Heart left ventricle (tissue), 16 donors: ENCODE measurements at regions not wholly inside any gene's neighbourhood (a gene's known extent, or its start where the extent isn't known, plus 50 kb on each side); places are given as distances from the start of the nearest gene placed in this dataset.

Experiments used
- ATAC-seq, 4 donors: fragments of 200-7000 bp; cut with Tn5 transposase; one replicate each; pipeline ENCODE4 v1.9.1; 2020 to 2022; ENCODE audit warnings: moderate library complexity in 4 of 4, mild to moderate bottlenecking in 3 of 4, moderate number of reproducible peaks in 1 of 4
- DNase-seq, 5 donors: peaks; one replicate each; pipeline ENCODE4 v3.0.0-alpha.2; 2020
- H3K27ac ChIP-seq, 12 donors: fragments of 200-600 bp; sonication (generic) in 4 of 12; one replicate each; pipeline versions ENCODE4 v1.5.0 to v1.8.0; 2016 to 2022; ENCODE audit warnings: mild to moderate bottlenecking in 2 of 12
- H3K27me3 ChIP-seq, 9 donors: fragments of 200-600 bp; sonication (generic) in 2 of 9; one replicate each; pipeline versions ENCODE4 v1.5.1 to v1.8.0; 2016 to 2022; ENCODE audit warnings: mild to moderate bottlenecking in 3 of 9
- H3K36me3 ChIP-seq, 9 donors: fragments of 200-600 bp; sonication (generic) in 2 of 9; one replicate each; pipeline versions ENCODE4 v1.5.0 to v1.8.0; 2018 to 2022; ENCODE audit warnings: mild to moderate bottlenecking in 2 of 9
- H3K4me1 ChIP-seq, 12 donors: fragments of 200-600 bp; sonication (generic) in 4 of 12; one replicate each; pipeline versions ENCODE4 v1.5.0 to v1.8.0; 2016 to 2022; ENCODE audit warnings: mild to moderate bottlenecking in 3 of 12
- H3K4me3 ChIP-seq, 12 donors: fragments of 200-600 bp; sonication (generic) in 4 of 12; one replicate each; pipeline versions ENCODE4 v1.5.0 to v1.8.0; 2017 to 2022; ENCODE audit warnings: mild to moderate bottlenecking in 9 of 12, moderate library complexity in 4 of 12
- H3K9me3 ChIP-seq, 12 donors: fragments of 200-600 bp; sonication (generic) in 4 of 12; one replicate each; pipeline versions ENCODE4 v1.5.0 to v1.8.0; 2016 to 2022; ENCODE audit warnings: mild to moderate bottlenecking in 1 of 12
- CTCF ChIP-seq, 12 donors: fragments of 200-600 bp; sonication (generic) in 4 of 12; IDR thresholded peaks; one replicate each; pipeline versions ENCODE4 v1.5.0 to v1.8.0; 2018 to 2022; ENCODE audit warnings: antibody characterized with exemption in 12 of 12, mild to moderate bottlenecking in 5 of 12
- POLR2A ChIP-seq, 2 donors: fragments of 450-650 bp; IDR thresholded peaks; one replicate each; pipeline ENCODE4 v1.6.1; 2017; ENCODE audit warnings: antibody characterized with exemption in 2 of 2, mild to moderate bottlenecking in 2 of 2, moderate library complexity in 2 of 2
- WGBS, 4 donors: extraction: QIAGEN DNeasy Blood & Tissue Kit in 2 of 4; methylation state at CpG; one replicate each; pipeline versions ENCODE4 v1.1.5 to v1.1.7; 2013 to 2018; 5-methylcytosine and 5-hydroxymethylcytosine counted together
- intact Hi-C, 10 donors: fragments of 100-400 bp; cut with DNase I; formaldehyde crosslinking; loops; one replicate each; pipeline versions ENCODE4 v1.11.1 to v1.14.2; 2022
- donor health status: ischemic (EF 13 %, LVEDD 7.1; RV severe dilation, severe dysfunction).
- donor health status: healthy with polysubstance abuse.
- donor health status: DM: no; HTN: yes; CAD: no.
- donor health status: DM: no; HTN: no; CAD: no.
- donor health status: ischemic (EF 25% LVEDD 6.9; RV normal size, moderate dysfunction).
- donor health status: ischemic (EF 25% LVEDD 5.7; RV mildly dilated, moderate dysfunction).
- donor health status: healthy.
- donor health status: DM: yes; HTN: yes; CAD: no.
- donor health status: ischemic (EF 35%, LVEDD 5.7; RV mildly dilated, moderate dysfunction).
- donor health status: nonischemic (EF 11% LVEDD 7.7; RV severe dilation, severe dysfunction).
- donor health status: DM: yes; HTN: yes; CAD: no.
- donor health status: PGD.
- donor health status: ischemic (EF 29% LVEDD 5.4; RV normal size, mild dysfunction).
- donor health status: nonischemic (EF 23%, LVEDD 6.1; RV moderate dilation, normal function).

DNA sequence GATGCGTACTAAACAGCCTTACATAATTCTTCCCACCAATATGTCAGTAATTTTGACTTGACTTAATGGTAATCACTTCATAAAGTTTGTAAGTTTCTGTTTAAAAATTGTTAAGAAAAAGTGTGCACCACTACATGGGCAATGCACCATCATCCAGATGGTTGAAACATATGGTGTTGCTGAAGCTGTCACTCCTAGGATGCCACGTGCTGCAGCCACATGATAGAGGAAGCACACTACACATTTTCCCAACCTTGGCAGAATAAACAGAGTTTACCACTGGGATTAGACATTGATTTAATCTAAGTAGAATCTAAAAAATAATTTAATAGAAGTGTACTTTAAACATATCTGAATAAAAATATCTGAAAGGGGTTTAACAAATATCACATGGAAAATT is 1209.9 kb downstream of the NSUN3 start:
- no peaks in the 10 kb centered on the region for H3K27me3 ChIP-seq
- H3K4me3 ChIP-seq: no peak overlapping the region
- H3K36me3 ChIP-seq: no peaks in the 10 kb centered on the region
- ATAC-seq: no peak
- H3K4me1 ChIP-seq: no peaks in the 10 kb centered on the region
- H3K9me3 ChIP-seq: no peaks in the 10 kb centered on the region
- intact Hi-C loops: no loop called here
- no peak for TF ChIP-seq POLR2A (IDR thresholded peaks at IDR 0.05)
- TF ChIP-seq CTCF (IDR thresholded peaks at IDR 0.05): no peak
- 75 to 80% (median 78%) methylated on average over 2 of the region's 2 CpGs for WGBS, 4 donors
- H3K27ac ChIP-seq: no peak overlapping the region
- DNase-seq: no peak

DNA sequence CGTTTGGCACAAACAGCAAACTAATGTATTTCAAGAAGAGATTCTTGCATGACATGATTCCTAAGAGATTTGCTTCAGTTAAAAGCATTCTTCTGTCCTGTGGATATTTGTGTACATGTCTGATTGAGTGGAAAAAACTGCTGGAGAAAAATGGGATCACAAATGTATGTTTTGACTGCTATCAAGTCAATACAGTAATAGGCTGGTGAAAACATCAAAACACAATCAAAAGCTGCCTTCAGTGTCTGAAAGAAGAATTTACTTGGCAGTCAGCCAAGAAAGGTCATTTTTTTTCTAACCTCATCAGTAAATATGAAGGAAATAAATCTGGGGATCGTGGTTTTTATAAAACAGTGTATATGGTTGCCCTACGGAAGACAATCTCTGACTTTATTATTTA is 1214.8 kb downstream of the NSUN3 start:
- no peaks in the 10 kb centered on the region for H3K36me3 ChIP-seq
- no peak for TF ChIP-seq CTCF (IDR thresholded peaks at IDR 0.05)
- no peak for TF ChIP-seq POLR2A (IDR thresholded peaks at IDR 0.05)
- ATAC-seq: no peak
- DNase-seq: no peak
- no peaks in the 10 kb centered on the region for H3K4me1 ChIP-seq
- H3K4me3 ChIP-seq: no peak overlapping the region
- intact Hi-C loops: no loop called here
- H3K27ac ChIP-seq: no peak overlapping the region
- H3K9me3 ChIP-seq: peaks cover 0 to 10% (median 0%) of the 10 kb centered on the region in 12 donors
- no peaks in the 10 kb centered on the region for H3K27me3 ChIP-seq
- WGBS, 4 donors: 37 to 49% (median 42%) methylated on average over 3 of the region's 3 CpGs

GRCh38 chr3:95280711-95281352 is 1218.0 kb downstream of the NSUN3 start:
- intact Hi-C loops: no loop called here
- no peak for ATAC-seq
- TF ChIP-seq POLR2A (IDR thresholded peaks at IDR 0.05): no peak
- TF ChIP-seq CTCF (IDR thresholded peaks at IDR 0.05): no peak
- DNase-seq: no peak
- 48 to 69% (median 50%) methylated on average over 3 of the region's 3 CpGs for WGBS, 4 donors
- Histone ChIP-seq H3K9me3 (peaks cover 0 to 10% (median 0%) of the 10 kb centered on the region in 12 donors), H3K36me3 (no peaks in the 10 kb centered on the region), H3K4me1 (no peaks in the 10 kb centered on the region), H3K27me3 (no peaks in the 10 kb centered on the region), H3K27ac (no peak overlapping the region), H3K4me3 (no peak overlapping the region)

DNA sequence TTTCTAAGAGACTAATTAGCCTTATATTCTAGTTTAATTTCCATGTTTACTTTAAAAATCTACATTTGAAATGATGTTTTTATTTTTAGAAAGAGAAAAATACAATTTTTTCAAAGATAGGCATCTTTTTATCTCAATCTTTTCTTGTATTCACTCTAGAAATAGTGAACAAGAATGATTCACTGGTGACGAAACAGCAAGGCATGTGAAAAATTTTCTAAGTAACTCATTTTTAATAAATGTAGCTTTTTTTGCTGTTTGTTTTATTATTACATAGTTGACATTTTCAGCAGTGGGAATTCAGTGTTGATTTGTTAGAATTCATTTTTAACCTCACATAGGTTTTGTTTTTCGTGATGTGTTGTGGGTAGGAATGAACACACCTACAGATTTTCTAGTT is 1226.4 kb downstream of the NSUN3 start:
- H3K9me3 ChIP-seq: peaks cover 0 to 4% (median 0%) of the 10 kb centered on the region in 12 donors
- ATAC-seq: no peak
- 69 to 80% (median 75%) methylated on average over 2 of the region's 2 CpGs for WGBS, 4 donors

More for the DNA sequence above, 1226.4 kb downstream of the NSUN3 start:
- DNase-seq: no peak
- intact Hi-C loops: no loop called here
- TF ChIP-seq POLR2A (IDR thresholded peaks at IDR 0.05) (no peak), CTCF (IDR thresholded peaks at IDR 0.05) (no peak)
- no peaks in the 10 kb centered on the region for H3K27me3 ChIP-seq
- no peak overlapping the region for H3K27ac ChIP-seq
- no peaks in the 10 kb centered on the region for H3K4me1 ChIP-seq
- H3K36me3 ChIP-seq: no peaks in the 10 kb centered on the region
- no peak overlapping the region for H3K4me3 ChIP-seq
